GM21528 (cell line): ENCODE measurements at regions not wholly inside any gene's neighbourhood (a gene's known extent, or its start where the extent isn't known, plus 50 kb on each side); places are given as distances from the start of the nearest gene placed in this dataset.
"Not testable (repeated sequence)": the region's sequence is repeated elsewhere in the genome, so short reads cannot be mapped to it uniquely, and the experiment has no call there.

Source experiments
- ATAC-seq: cut with Tn5 transposase; IDR thresholded peaks from one replicate; pipeline ENCODE4 v1.9.1; 2021; ENCODE audit warnings: mild to moderate bottlenecking, moderate library complexity; ENCODE audit not compliant: unreplicated experiment, low FRiP score

DNA sequence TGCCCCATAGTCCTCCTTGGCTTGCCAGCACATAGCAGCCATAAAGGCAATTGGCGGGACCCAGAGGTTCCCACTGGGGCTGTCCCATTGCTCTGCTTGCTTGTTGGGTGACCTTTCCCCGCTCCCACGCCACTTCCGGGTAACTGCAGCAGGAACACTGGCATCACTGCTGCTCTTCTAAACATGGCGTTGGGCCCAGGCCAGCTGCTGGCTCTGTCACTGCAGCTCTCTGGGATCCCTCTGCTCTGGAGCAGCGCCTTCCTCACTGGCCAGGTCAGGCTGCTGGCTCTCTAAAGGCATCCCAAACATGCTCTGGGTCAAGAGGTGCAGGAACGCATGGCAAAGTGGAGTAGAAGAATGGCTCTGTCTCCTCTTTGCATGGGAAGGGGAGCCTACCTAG lies 92.9 kb downstream of the DRD1 start:
- no peak for ATAC-seq

- no peak for ATAC-seq
Observed at GRCh38 chr5:175347931-175348330, 96.1 kb downstream of the DRD1 start.

GRCh38 chr5:175347027-175347426 lies 97.0 kb downstream of the DRD1 start:
- ATAC-seq = no peak

DNA sequence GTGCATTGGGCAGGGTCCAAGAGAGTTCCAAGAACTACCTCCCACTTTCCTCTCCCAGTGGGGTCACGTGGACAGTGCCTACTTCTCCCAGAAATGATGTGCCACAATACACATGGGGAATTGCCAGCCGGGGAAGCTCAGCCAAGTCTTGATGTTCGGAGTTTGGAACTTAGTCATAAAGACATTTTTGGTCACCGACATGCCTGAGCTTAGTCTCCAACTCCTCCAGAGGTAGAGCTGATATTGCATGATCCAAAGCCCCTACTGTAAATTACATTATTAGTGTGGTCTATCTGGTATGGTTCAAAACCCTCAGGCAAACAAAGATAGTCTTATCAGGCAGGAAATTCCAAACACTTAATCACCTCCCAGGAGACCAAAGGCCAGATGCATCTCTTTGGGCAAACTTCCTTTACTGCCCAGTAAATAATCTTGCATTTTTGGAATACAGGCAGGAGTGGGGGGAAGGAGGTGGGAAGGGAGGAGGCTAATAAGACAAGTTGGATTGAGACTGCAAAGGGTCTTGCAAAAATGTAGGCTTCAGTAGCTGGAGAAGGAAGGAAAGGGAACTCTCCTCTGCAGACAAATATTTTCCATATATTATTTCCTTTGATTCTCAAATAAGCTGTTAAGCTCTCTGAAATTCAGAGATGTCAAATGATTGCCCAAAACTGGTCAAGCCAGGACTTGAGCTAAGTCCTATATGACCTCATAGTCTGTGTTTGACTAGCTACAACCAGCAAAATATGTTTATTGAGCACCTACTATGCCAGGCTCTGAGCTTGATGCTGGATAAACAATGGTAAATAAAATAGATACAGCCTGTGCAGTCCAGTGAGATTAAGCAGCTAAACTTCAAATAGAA lies 99.4 kb downstream of the DRD1 start:
- no peak for ATAC-seq

- no peak for ATAC-seq
Observed at GRCh38 chr5:175343308-175343707, 100.7 kb downstream of the DRD1 start.

GRCh38 chr5:175340180-175340579 lies 103.8 kb downstream of the DRD1 start:
- no peak for ATAC-seq

DNA sequence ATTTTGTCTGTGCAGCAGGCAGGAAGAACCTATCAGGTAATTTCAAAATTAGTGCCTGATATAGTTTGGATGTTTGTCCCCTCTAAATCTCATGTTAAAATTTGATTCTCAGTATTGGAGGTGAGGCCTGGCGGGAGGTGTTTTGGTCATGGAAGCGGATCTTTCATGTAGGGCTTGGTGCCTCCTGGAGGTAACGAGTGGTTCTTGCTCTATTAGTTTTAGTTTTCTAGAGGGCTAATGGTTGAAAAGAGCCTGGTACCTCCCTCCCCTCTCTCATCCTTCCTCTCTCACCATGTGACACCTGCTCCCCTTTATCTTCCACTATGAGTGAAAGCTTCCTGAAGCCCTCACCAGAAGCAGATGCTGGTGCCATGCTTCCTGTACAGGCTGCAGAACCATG lies 106.3 kb downstream of the DRD1 start:
- no peak for ATAC-seq

GRCh38 chr5:175336781-175337180 lies 107.2 kb downstream of the DRD1 start:
- no peak for ATAC-seq

- ATAC-seq = no peak
Observed at GRCh38 chr5:175335691-175336090, 108.3 kb downstream of the DRD1 start.

- ATAC-seq = not testable (repeated sequence)
Observed at GRCh38 chr5:175331173-175332036, 112.6 kb downstream of the DRD1 start.

DNA sequence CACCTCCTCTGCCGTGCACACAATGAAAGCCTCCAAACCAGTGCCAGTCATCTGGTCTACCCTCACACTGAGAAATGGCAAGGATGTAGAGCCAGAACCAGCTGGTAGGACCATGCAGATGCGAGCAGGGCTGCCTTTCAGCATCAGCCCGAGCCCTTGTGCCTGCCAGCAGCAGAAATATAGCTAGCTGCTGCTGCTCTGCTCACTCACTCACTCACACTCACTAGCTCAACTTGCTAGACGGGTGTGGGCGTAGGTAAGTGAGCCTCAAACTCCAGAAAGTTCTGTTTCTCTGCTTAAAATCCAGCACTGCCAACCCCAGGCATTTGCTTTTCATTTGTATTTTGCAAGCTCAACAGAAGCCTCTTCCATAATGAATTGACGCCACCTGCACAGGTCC lies 114.0 kb downstream of the DRD1 start:
- no peak for ATAC-seq

DNA sequence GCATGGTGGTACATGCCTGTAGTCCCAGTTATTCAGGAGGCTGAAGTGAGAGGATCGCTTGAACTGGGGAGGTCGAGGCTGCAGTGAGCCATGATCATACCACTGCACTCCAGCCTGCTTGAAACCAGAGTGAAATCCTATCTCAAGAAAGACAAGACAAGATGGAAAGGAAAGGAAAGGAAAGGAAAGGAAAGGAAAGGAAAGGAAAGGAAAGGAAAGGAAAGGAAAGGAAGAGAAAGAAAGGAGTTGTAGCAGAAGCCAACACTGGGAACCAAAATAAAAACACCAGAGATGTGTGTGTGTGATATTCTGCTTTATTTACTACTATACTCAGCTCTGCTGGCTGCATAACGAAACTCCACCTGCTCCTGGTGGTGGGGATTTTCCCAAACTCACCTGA lies 115.3 kb downstream of the DRD1 start:
- ATAC-seq = no peak

DNA sequence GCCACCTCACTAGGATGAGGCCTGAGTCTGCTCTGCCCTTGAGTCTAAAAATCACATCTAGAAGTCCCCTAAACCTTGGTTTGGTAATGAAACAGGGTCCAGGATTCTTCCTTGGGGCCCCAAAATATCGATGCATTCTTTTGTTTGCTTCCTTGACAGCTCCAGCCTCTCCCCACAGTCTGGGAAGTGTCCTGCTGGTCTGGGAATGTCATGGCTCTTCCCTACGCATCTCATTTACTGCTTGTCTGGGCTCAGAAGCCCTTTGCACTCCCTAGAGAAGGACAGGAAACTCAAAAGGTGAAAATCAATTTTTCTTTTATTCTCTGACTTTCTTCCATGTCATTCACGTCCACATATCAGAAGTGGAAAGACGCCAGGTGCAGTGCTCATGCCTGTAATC lies 115.8 kb downstream of the DRD1 start:
- ATAC-seq = no peak

DNA sequence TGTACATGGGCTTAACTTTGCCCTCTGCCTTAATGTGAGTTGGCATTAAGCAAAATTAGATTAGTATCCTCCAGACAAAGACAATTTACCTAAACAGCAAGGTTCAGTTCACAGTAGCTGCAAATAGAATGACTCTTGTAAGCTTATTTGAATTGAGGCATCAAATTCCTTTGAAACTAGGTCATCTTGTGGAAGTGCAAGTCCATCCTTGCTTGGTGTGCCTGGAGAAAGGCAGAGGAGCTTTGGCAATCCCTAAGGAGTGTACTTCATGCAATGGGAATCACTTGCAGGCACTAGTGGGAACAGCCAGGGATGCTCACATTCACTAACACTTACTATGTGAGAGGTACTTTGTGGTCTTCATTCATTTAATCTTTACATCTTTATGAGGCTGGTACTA lies 118.3 kb downstream of the DRD1 start:
- no peak for ATAC-seq

DNA sequence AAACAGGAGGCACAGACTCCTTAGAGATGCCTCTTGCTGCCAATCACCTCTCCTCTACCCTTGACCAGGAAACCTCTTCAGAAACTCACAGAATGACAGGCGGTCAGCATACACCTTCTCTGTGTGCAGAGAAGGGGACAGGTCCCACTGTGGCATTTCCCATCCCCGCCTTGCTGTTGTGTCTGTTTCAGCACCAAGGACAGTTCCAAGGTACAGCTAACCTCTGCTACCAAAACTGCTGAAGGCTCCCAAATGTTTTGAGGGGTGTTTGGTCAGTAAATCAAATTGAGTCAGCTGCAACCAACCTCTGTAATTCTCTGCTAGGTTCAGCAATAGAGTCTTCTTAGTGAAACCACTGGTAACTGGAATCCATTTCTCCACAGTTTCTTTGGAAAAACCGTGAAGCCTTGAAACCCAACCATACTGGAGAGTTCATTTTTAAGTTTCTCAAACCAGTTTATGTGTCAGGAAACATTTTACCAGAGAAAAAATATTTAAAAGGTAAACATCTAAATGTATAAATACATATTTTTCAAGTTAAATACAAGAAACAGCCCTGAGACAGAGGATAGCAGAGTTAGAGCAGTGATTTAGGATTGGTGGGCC lies 122.0 kb downstream of the DRD1 start:
- no peak for ATAC-seq

- no peak for ATAC-seq
Observed at GRCh38 chr5:175319199-175319598, 124.8 kb downstream of the DRD1 start.

- no peak for ATAC-seq
Observed at GRCh38 chr5:175317872-175318271, 126.1 kb downstream of the DRD1 start.

- ATAC-seq = no peak
Observed at GRCh38 chr5:175309218-175309810, 134.7 kb downstream of the DRD1 start.

GRCh38 chr5:175308701-175309100 lies 135.3 kb downstream of the DRD1 start:
- no peak for ATAC-seq

DNA sequence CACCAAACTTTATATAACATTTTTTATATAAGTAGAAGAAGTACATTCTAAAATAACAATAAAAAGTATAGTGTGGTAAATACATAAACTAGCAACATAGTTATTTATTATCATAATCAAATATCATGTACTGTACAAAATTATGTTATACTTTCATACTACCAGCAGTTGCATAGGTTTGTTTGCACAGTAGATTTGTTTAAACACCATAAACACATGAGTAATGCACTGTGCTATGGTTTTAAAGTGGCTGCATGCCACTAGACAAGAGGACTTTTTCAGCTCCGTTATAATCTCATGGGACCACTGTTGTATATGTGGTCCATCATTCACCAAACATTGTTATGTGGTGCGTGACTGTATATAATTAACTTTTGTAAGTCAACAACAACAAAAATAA lies 137.6 kb downstream of the DRD1 start:
- ATAC-seq = no peak

DNA sequence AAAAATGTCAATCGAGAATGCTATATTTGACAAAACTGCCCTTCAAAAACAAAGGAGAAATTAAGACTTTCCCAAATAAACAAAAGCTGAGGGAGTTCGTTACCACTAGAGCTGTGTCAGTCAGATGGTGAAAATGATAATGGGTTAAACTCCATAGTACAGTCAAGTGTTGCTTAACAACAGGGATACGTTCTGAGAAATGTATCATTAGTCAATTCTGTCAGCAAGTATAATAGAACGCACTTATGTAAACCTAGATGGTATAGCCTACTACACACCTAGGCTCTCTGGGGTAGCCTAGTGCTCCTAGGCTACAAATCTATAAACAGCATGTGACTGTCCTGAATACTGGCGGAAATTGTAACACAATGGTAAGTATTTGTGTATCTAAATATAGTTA lies 138.7 kb downstream of the DRD1 start:
- ATAC-seq = no peak
